Ovary (tissue), 3 donors: ENCODE measurements at regions not wholly inside any gene's neighbourhood (a gene's known extent, or its start where the extent isn't known, plus 50 kb on each side); places are given as distances from the start of the nearest gene placed in this dataset.
"Not testable (repeated sequence)": the region's sequence is repeated elsewhere in the genome, so short reads cannot be mapped to it uniquely, and the experiment has no call there.

ENCODE experiments used
- POLR2A ChIP-seq: fragments of 450-650 bp; IDR thresholded peaks from one replicate; pipeline ENCODE4 v1.6.1; 2017; ENCODE audit warnings: antibody characterized with exemption, mild to moderate bottlenecking, moderate library complexity
- TF ChIP-seq, protein P1 (sequence below), 3 donors: fragments of 450-650 bp in 2 of 3; fragments of 200-600 bp in 1 of 3; IDR thresholded peaks; one replicate each; pipeline versions ENCODE4 v1.5.1 to v1.8.0; 2016 to 2022; ENCODE audit warnings: antibody characterized with exemption in 3 of 3, mild to moderate bottlenecking in 1 of 3
- donor health status: DM: no; HTN: no; CAD: no.

DNA sequence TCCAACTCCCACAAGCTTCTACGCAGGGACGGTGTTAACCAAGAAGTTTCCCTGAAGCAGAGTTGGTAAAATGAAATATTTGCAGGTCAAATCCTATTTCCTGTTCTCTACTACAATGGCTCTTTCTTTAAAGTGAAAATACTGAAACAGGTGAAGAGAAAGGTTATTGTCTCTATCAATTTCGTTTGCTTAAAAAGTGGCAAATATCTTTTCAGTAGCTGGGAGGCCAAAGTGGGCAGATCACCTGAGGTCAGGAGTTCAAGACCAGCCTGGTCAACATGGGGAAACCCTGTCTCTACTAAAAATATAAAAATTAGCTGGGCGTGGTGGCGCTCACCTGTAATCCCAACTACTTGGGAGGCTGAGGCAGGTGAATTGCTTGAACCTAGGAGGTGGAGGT, 134.2 kb upstream of the TPM1 start:
- TF ChIP-seq, protein P1, sequence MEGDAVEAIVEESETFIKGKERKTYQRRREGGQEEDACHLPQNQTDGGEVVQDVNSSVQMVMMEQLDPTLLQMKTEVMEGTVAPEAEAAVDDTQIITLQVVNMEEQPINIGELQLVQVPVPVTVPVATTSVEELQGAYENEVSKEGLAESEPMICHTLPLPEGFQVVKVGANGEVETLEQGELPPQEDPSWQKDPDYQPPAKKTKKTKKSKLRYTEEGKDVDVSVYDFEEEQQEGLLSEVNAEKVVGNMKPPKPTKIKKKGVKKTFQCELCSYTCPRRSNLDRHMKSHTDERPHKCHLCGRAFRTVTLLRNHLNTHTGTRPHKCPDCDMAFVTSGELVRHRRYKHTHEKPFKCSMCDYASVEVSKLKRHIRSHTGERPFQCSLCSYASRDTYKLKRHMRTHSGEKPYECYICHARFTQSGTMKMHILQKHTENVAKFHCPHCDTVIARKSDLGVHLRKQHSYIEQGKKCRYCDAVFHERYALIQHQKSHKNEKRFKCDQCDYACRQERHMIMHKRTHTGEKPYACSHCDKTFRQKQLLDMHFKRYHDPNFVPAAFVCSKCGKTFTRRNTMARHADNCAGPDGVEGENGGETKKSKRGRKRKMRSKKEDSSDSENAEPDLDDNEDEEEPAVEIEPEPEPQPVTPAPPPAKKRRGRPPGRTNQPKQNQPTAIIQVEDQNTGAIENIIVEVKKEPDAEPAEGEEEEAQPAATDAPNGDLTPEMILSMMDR (IDR thresholded peaks at IDR 0.05) = not testable (repeated sequence)
- not testable (repeated sequence) for TF ChIP-seq POLR2A
